ENCODE measurements at regions not wholly inside any gene's neighbourhood (a gene's known extent, or its start where the extent isn't known, plus 50 kb on each side); places are given as distances from the start of the nearest gene placed in this dataset.

GRCh38 chr12:18192119-18192518 is 69.2 kb upstream of the PIK3C2G start:
- ChIA-PET POLR2A (no interaction called here), CTCF (no interaction called here)
- H3K9me3 ChIP-seq (ENCODE audit: control insufficient read depth in 1 of 2, insufficient read depth in 1 of 2, low read length in 2 of 2) = no peaks in the 10 kb centered on the region
- no peaks in the 10 kb centered on the region for H3K27me3 ChIP-seq (ENCODE audit: control insufficient read depth in 1 of 2, insufficient read depth in 2 of 2, low read length in 2 of 2)
- no peak for DNase-seq
- no peaks in the 10 kb centered on the region for H3K36me3 ChIP-seq (ENCODE audit: insufficient read depth, low read length)
- no peak overlapping the region for H3K4me3 Mint-ChIP-seq
- no peak overlapping the region for H3K4me3 ChIP-seq (ENCODE audit: low read length)
- no peaks in the 10 kb centered on the region for H3K27me3 Mint-ChIP-seq
- no peaks in the 10 kb centered on the region for H3K4me1 ChIP-seq (ENCODE audit: insufficient read depth, low read length)
- no peak for TF ChIP-seq CTCF (IDR thresholded peaks at IDR 0.05)
- H3K4me1 Mint-ChIP-seq (ENCODE audit: low read depth) = no peaks in the 10 kb centered on the region
- no peak for ATAC-seq (ENCODE audit: poor library complexity)
- H3K9me3 Mint-ChIP-seq = peaks cover 3% of the 10 kb centered on the region
- no peak overlapping the region for H3K27ac Mint-ChIP-seq
- H3K36me3 Mint-ChIP-seq (ENCODE audit: low read depth) = no peaks in the 10 kb centered on the region
- no peak overlapping the region for H3K27ac ChIP-seq (ENCODE audit: low read depth in 1 of 2, low read length in 2 of 2)
- intact Hi-C loops (cut with DNase I, micrococcal nuclease) = no loop called here

- CTCF ChIA-PET = no interaction called here
- intact Hi-C loops (cut with DNase I, micrococcal nuclease) = no loop called here
- Histone ChIP-seq H3K4me1 (ENCODE audit: insufficient read depth, low read length) (no peaks in the 10 kb centered on the region), H3K4me3 (ENCODE audit: low read length) (no peak overlapping the region), H3K36me3 (ENCODE audit: insufficient read depth, low read length) (no peaks in the 10 kb centered on the region), H3K27me3 (ENCODE audit: control insufficient read depth in 1 of 2, insufficient read depth in 2 of 2, low read length in 2 of 2) (no peaks in the 10 kb centered on the region), H3K27ac (ENCODE audit: low read depth in 1 of 2, low read length in 2 of 2) (no peak overlapping the region), H3K9me3 (ENCODE audit: control insufficient read depth in 1 of 2, insufficient read depth in 1 of 2, low read length in 2 of 2) (no peaks in the 10 kb centered on the region)
- no peaks in the 10 kb centered on the region for H3K36me3 Mint-ChIP-seq (ENCODE audit: low read depth)
- peaks cover 6% of the 10 kb centered on the region for H3K9me3 Mint-ChIP-seq
- no peaks in the 10 kb centered on the region for H3K27me3 Mint-ChIP-seq
- no peak overlapping the region for H3K27ac Mint-ChIP-seq
- DNase-seq (no peak), ATAC-seq (ENCODE audit: poor library complexity) (no peak)
- POLR2A ChIA-PET = no interaction called here
- no peaks in the 10 kb centered on the region for H3K4me1 Mint-ChIP-seq (ENCODE audit: low read depth)
- TF ChIP-seq CTCF (IDR thresholded peaks at IDR 0.05) = no peak
- H3K4me3 Mint-ChIP-seq = no peak overlapping the region
These were observed 78.2 kb upstream of the PIK3C2G start for GRCh38 chr12:18183141-18183540.

GRCh38 chr12:18171571-18171970 is 81.6 kb upstream of the RERGL start:
- no peak overlapping the region for H3K27ac Mint-ChIP-seq
- no peaks in the 10 kb centered on the region for H3K27me3 ChIP-seq (ENCODE audit: control insufficient read depth in 1 of 2, insufficient read depth in 2 of 2, low read length in 2 of 2)
- H3K27ac ChIP-seq (ENCODE audit: low read depth in 1 of 2, low read length in 2 of 2) = no peak overlapping the region
- no peaks in the 10 kb centered on the region for H3K36me3 ChIP-seq (ENCODE audit: insufficient read depth, low read length)
- no peaks in the 10 kb centered on the region for H3K36me3 Mint-ChIP-seq (ENCODE audit: low read depth)
- DNase-seq (no peak), ATAC-seq (ENCODE audit: poor library complexity) (no peak)
- POLR2A ChIA-PET = no interaction called here
- H3K9me3 Mint-ChIP-seq = peaks cover 10% of the 10 kb centered on the region
- intact Hi-C loops (cut with DNase I, micrococcal nuclease) = no loop called here
- H3K4me3 ChIP-seq (ENCODE audit: low read length) = no peak overlapping the region
- H3K4me1 Mint-ChIP-seq (ENCODE audit: low read depth) = no peaks in the 10 kb centered on the region
- no peaks in the 10 kb centered on the region for H3K27me3 Mint-ChIP-seq
- H3K9me3 ChIP-seq (ENCODE audit: control insufficient read depth in 1 of 2, insufficient read depth in 1 of 2, low read length in 2 of 2) = peaks cover 10 to 12% of the 10 kb centered on the region in 2 experiments
- H3K4me1 ChIP-seq (ENCODE audit: insufficient read depth, low read length) = no peaks in the 10 kb centered on the region
- H3K4me3 Mint-ChIP-seq = no peak overlapping the region
- no peak for TF ChIP-seq CTCF (IDR thresholded peaks at IDR 0.05)
- CTCF ChIA-PET = no interaction called here
